SK-N-SH (cell line): ENCODE measurements at regions not wholly inside any gene's neighbourhood (a gene's known extent, or its start where the extent isn't known, plus 50 kb on each side); places are given as distances from the start of the nearest gene placed in this dataset.

Source experiments
- CTCF ChIA-PET: fragments of 300-600, 350-600 bp; formaldehyde crosslinking; extraction: SDS; loops from one replicate; lab custom pipeline; 2021; lab: Yijun Ruan, JAX
- POLR2A ChIA-PET: fragments of 350-600 bp; sonication (Branson Sonifier 250); formaldehyde crosslinking; extraction: SDS; loops from one replicate; lab custom pipeline; 2020; ENCODE audit warnings: antibody characterized with exemption, inconsistent platforms; lab: Yijun Ruan, JAX
- DNase-seq: peaks from one replicate; pipeline ENCODE4 v3.0.0; 2012
- H2AFZ ChIP-seq: fragments of 200-600 bp; sonication (generic); 2 replicates; pipeline ENCODE4 v1.8.1; 2016; ENCODE audit warnings: antibody characterized with exemption, mild to moderate bottlenecking, low read depth
- H3F3A ChIP-seq: fragments of 200-600 bp; sonication (generic); replicated peaks from 2 replicates; pipeline ENCODE3; 2016; ENCODE audit warnings: antibody characterized with exemption, mild to moderate bottlenecking; ENCODE audit not compliant: insufficient read depth
- H3K27ac ChIP-seq, 2 experiments: fragments of 200-500 bp in 1 of 2; fragments of 200-600 bp in 1 of 2; sonication (Bioruptor generic) in 1 of 2; sonication (generic), shearing (Covaris generic) in 1 of 2; 2 replicates each; pipeline versions ENCODE4 v1.5.1 to v1.6.1; 2014 to 2016; ENCODE audit warnings: low read depth in 2 of 2, inconsistent platforms in 1 of 2, low read length in 1 of 2, mild to moderate bottlenecking in 1 of 2, mixed read lengths in 1 of 2
- H3K27me3 ChIP-seq: fragments of 200-600 bp; sonication (generic), shearing (Covaris generic); 2 replicates; pipeline ENCODE4 v1.6.1; 2016; ENCODE audit warnings: mixed run types; ENCODE audit not compliant: insufficient read depth
- H3K36me3 ChIP-seq, 2 experiments: fragments of 200-500 bp in 1 of 2; fragments of 200-600 bp in 1 of 2; sonication (Bioruptor generic) in 1 of 2; sonication (generic) in 1 of 2; replicated peaks in 1 of 2; 2 replicates each; pipeline versions ENCODE3 to v1.5.1; 2014 to 2016; ENCODE audit warnings: low read length in 1 of 2, mild to moderate bottlenecking in 1 of 2; ENCODE audit not compliant: insufficient read depth in 2 of 2, control insufficient read depth in 1 of 2
- H3K4me1 ChIP-seq, 2 experiments: fragments of 200-500 bp in 1 of 2; fragments of 200-600 bp in 1 of 2; sonication (Bioruptor generic) in 1 of 2; sonication (generic), shearing (Covaris generic) in 1 of 2; 2 replicates each; pipeline versions ENCODE4 v1.5.1 to v1.6.1; 2014 to 2016; ENCODE audit warnings: low read depth in 1 of 2, low read length in 1 of 2, mixed run types in 1 of 2; ENCODE audit not compliant: insufficient read depth in 2 of 2, control insufficient read depth in 1 of 2
- H3K4me2 ChIP-seq: fragments of 200-600 bp; sonication (generic), shearing (Covaris generic); 2 replicates; pipeline ENCODE4 v1.6.1; 2017; ENCODE audit warnings: mixed run types
- H3K4me3 ChIP-seq, 2 experiments: fragments of 200-500 bp in 1 of 2; fragments of 200-600 bp in 1 of 2; sonication (Bioruptor generic) in 1 of 2; sonication (generic), shearing (Covaris generic) in 1 of 2; 2 replicates each; pipeline versions ENCODE4 v1.5.1 to v1.8.1; 2014 to 2016; ENCODE audit warnings: low read depth in 2 of 2, inconsistent platforms in 1 of 2, low read length in 1 of 2, mild to moderate bottlenecking in 1 of 2, mixed read lengths in 1 of 2, moderate library complexity in 1 of 2
- H3K79me2 ChIP-seq: fragments of 200-600 bp; sonication (generic); 2 replicates; pipeline ENCODE4 v1.8.1; 2017; ENCODE audit warnings: mild to moderate bottlenecking; ENCODE audit not compliant: insufficient read depth
- H3K9ac ChIP-seq: fragments of 200-600 bp; sonication (generic); 2 replicates; pipeline ENCODE4 v1.6.1; 2017; ENCODE audit warnings: mixed run types
- H3K9me2 ChIP-seq: fragments of 200-600 bp; sonication (generic); 2 replicates; pipeline ENCODE4 v1.6.1; 2017; ENCODE audit warnings: mixed run types
- H3K9me3 ChIP-seq: fragments of 200-600 bp; sonication (generic); 2 replicates; pipeline ENCODE4 v1.6.1; 2017; ENCODE audit warnings: mixed run types, mild to moderate bottlenecking, moderate library complexity
- H4K20me1 ChIP-seq: fragments of 200-600 bp; sonication (generic); 2 replicates; pipeline ENCODE4 v1.6.1; 2017; ENCODE audit warnings: mild to moderate bottlenecking, mixed run types; ENCODE audit not compliant: insufficient read depth
- ELF1 ChIP-seq: IDR thresholded peaks from 2 replicates; pipeline ENCODE4 v1.4.0; 2012
- EP300 ChIP-seq, 2 experiments: IDR thresholded peaks; 2 replicates each; pipeline versions ENCODE4 v1.4.0 to v1.6.1; 2012; ENCODE audit warnings: borderline replicate concordance in 1 of 2, low read depth in 1 of 2, low read length in 1 of 2
- EZH2phosphoT487 ChIP-seq: fragments of 200-600 bp; sonication (generic); IDR thresholded peaks from 2 replicates; pipeline ENCODE4 v1.6.1; 2017; ENCODE audit warnings: low read depth, mixed run types, mild to moderate bottlenecking, antibody characterized with exemption, moderate library complexity, borderline replicate concordance
- FOSL2 ChIP-seq: IDR thresholded peaks from 2 replicates; pipeline ENCODE4 v1.4.0; 2012; ENCODE audit warnings: low read depth, mild to moderate bottlenecking, moderate library complexity, borderline replicate concordance
- FOXJ3 ChIP-seq: sonication (generic); formaldehyde crosslinking; IDR thresholded peaks from 2 replicates; pipeline ENCODE4 v1.5.1; 2020; ENCODE audit warnings: mild to moderate bottlenecking, missing genetic modification reagents
- FOXM1 ChIP-seq: IDR thresholded peaks from 2 replicates; pipeline ENCODE4 v1.4.0; 2012; ENCODE audit warnings: low read depth, mild to moderate bottlenecking
- GATA2 ChIP-seq: sonication (generic); formaldehyde crosslinking; IDR thresholded peaks from 2 replicates; pipeline ENCODE4 v1.5.0; 2020; ENCODE audit warnings: mild to moderate bottlenecking, missing genetic modification reagents
- JUND ChIP-seq: IDR thresholded peaks from 2 replicates; pipeline ENCODE4 v1.4.0; 2012
- MEF2A ChIP-seq: IDR thresholded peaks from 2 replicates; pipeline ENCODE4 v1.4.0; 2012; ENCODE audit warnings: low read depth, borderline replicate concordance
- MXI1 ChIP-seq: IDR thresholded peaks from 2 replicates; pipeline ENCODE4 v1.6.1; 2012; ENCODE audit warnings: mild to moderate bottlenecking, low read depth, low read length, improper control_type of control experiment
- NFIC ChIP-seq: IDR thresholded peaks from 2 replicates; pipeline ENCODE4 v1.4.0; 2012; ENCODE audit warnings: borderline replicate concordance
- POLR2AphosphoS5 ChIP-seq: IDR thresholded peaks from 2 replicates; pipeline ENCODE4 v1.6.1; 2012; ENCODE audit warnings: low read depth, low read length
- RAD21 ChIP-seq: IDR thresholded peaks from 2 replicates; pipeline ENCODE4 v1.6.1; 2012; ENCODE audit warnings: mild to moderate bottlenecking, low read length
- RCOR1 ChIP-seq: fragments of 150-350 bp; IDR thresholded peaks from 2 replicates; pipeline ENCODE4 v1.6.1; 2017; ENCODE audit warnings: antibody characterized with exemption, low read length
- REST ChIP-seq: IDR thresholded peaks from 2 replicates; pipeline ENCODE4 v1.6.1; 2012; ENCODE audit warnings: mild to moderate bottlenecking, low read depth, low read length, moderate library complexity
- RFX5 ChIP-seq: IDR thresholded peaks from 2 replicates; pipeline ENCODE4 v1.6.1; 2012; ENCODE audit warnings: mild to moderate bottlenecking, improper control_type of control experiment, low read length
- RXRA ChIP-seq: IDR thresholded peaks from 2 replicates; pipeline ENCODE4 v1.4.0; 2012; ENCODE audit warnings: low read depth, mild to moderate bottlenecking, borderline replicate concordance
- SIN3A ChIP-seq: IDR thresholded peaks from 2 replicates; pipeline ENCODE4 v1.6.1; 2012; ENCODE audit warnings: low read depth, mild to moderate bottlenecking, low read length, moderate library complexity, borderline replicate concordance
- TAF1 ChIP-seq: IDR thresholded peaks from 2 replicates; pipeline ENCODE4 v1.6.1; 2012; ENCODE audit warnings: low read depth, mild to moderate bottlenecking, low read length, moderate library complexity, borderline replicate concordance
- TCF12 ChIP-seq: IDR thresholded peaks from 2 replicates; pipeline ENCODE4 v1.4.0; 2012
- USF1 ChIP-seq: IDR thresholded peaks from 2 replicates; pipeline ENCODE4 v1.4.0; 2012; ENCODE audit warnings: low read depth, borderline replicate concordance
- WGBS: methylation state at CpG from one replicate; pipeline ENCODE4 v1.1.6; 2017; ENCODE audit warnings: low lambda C conversion rate; 5-methylcytosine and 5-hydroxymethylcytosine counted together
- TF ChIP-seq, protein P1 (sequence below): fragments of 200-600 bp; sonication (generic); IDR thresholded peaks from 2 replicates; pipeline ENCODE4 v1.6.1; 2017; ENCODE audit warnings: antibody characterized with exemption, mild to moderate bottlenecking, moderate library complexity
- TF ChIP-seq, protein P2 (sequence below): IDR thresholded peaks from 2 replicates; pipeline ENCODE4 v1.4.0; 2012; ENCODE audit warnings: low read depth
- TF ChIP-seq, protein P3 (sequence below): fragments of 150-350 bp; IDR thresholded peaks from 2 replicates; pipeline ENCODE4 v1.6.1; 2017; ENCODE audit warnings: antibody characterized with exemption, low read length, low read depth, borderline replicate concordance
- TF ChIP-seq, protein P4 (sequence below): fragments of 150-350 bp; IDR thresholded peaks from 2 replicates; pipeline ENCODE4 v1.6.1; 2016; ENCODE audit warnings: mild to moderate bottlenecking, low read depth, low read length

DNA sequence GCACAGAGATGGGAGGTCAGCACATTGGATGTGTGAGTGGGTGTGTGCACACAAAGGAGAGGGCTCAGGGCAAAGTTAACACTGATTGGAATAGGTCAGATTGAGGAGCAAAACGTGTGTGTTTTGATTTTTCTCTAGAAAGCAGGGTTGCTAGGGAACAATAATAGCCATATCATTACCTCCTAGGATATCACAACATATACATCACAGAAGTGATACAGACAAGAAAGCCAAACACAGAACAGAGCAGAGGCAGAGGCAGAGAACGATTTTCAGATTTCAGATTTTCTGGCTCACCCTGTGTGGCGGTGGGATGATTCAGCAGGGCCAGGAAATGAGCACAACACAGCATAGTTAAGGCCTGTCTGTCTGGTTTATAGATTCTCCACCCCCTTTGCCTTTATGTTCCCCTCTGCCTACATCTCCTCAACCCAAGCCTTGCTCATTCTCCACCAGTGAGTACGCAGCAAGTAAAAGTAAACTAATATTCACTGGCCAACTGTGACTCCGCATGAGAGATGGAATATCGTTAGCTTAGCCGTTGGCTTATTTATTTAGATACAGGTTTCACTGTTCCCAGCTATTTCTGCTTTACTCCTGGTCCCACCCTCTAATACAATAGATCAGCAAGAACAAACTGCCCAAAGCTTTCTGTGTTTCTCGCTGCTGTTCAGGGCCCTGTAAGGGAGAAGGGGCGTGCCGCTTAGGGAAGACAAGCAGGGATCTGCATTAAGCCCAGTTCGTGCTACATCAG lies 182.7 kb upstream of the TSC22D1 start:
- POLR2A ChIA-PET = no interaction called here
- Histone ChIP-seq H3K27me3 (no peaks in the 10 kb centered on the region), H3K4me3 (peak overlapping the region in 1 of 2 experiments; percentile 12; a peak in 1 of 4 replicates), H3K9me2 (no peaks in the 10 kb centered on the region), H3F3A (peaks cover 30% of the 10 kb centered on the region), H3K9me3 (no peaks in the 10 kb centered on the region), H3K27ac (peak overlapping the region; percentile 58 to 95), H4K20me1 (no peaks in the 10 kb centered on the region), H3K9ac (peak overlapping the region; percentile 62), H2AFZ (peak overlapping the region; percentile 84), H3K79me2 (no peaks in the 10 kb centered on the region), H3K4me2 (peak overlapping the region; percentile 56), H3K36me3 (no peaks in the 10 kb centered on the region), H3K4me1 (peaks cover 33% of the 10 kb centered on the region in 2 experiments)
- 48% methylated on average over 11 of the region's 11 CpGs for WGBS
- CTCF ChIA-PET = no interaction called here
- DNase-seq = no peak
- TF ChIP-seq, protein P1, sequence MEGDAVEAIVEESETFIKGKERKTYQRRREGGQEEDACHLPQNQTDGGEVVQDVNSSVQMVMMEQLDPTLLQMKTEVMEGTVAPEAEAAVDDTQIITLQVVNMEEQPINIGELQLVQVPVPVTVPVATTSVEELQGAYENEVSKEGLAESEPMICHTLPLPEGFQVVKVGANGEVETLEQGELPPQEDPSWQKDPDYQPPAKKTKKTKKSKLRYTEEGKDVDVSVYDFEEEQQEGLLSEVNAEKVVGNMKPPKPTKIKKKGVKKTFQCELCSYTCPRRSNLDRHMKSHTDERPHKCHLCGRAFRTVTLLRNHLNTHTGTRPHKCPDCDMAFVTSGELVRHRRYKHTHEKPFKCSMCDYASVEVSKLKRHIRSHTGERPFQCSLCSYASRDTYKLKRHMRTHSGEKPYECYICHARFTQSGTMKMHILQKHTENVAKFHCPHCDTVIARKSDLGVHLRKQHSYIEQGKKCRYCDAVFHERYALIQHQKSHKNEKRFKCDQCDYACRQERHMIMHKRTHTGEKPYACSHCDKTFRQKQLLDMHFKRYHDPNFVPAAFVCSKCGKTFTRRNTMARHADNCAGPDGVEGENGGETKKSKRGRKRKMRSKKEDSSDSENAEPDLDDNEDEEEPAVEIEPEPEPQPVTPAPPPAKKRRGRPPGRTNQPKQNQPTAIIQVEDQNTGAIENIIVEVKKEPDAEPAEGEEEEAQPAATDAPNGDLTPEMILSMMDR = no peak
- TF ChIP-seq POLR2AphosphoS5 (peak; percentile 46; the same call in 1 of the 2 replicates), SIN3A (no peak), TCF12 (peak; percentile 50; the same call in 1 of the 2 replicates), MXI1 (no peak), GATA2 (CRISPR knock-in tag) (no peak), RFX5 (no peak), JUND (peak; percentile 66), FOXJ3 (no peak), NFIC (peak; percentile 26; the same call in 1 of the 2 replicates), REST (no peak), USF1 (no peak), EP300 (IDR thresholded peaks at IDR 0.05; ENCODE audit: borderline replicate concordance in 1 of 2, low read depth in 1 of 2, low read length in 1 of 2) (peak in 1 of 2 experiments; percentile 35; a peak in 1 of 4 replicates), RAD21 (no peak), TAF1 (no peak), MEF2A (no peak), EZH2phosphoT487 (no peak), RCOR1 (no peak), FOXM1 (no peak), RXRA (no peak; the same call in 1 of the 2 replicates), FOSL2 (peak; percentile 80), ELF1 (no peak)
- TF ChIP-seq, protein P2, sequence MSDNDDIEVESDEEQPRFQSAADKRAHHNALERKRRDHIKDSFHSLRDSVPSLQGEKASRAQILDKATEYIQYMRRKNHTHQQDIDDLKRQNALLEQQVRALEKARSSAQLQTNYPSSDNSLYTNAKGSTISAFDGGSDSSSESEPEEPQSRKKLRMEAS = 0 out of 2 replicates have a peak, but pooled peaks have one; percentile 47
- TF ChIP-seq, protein P3, sequence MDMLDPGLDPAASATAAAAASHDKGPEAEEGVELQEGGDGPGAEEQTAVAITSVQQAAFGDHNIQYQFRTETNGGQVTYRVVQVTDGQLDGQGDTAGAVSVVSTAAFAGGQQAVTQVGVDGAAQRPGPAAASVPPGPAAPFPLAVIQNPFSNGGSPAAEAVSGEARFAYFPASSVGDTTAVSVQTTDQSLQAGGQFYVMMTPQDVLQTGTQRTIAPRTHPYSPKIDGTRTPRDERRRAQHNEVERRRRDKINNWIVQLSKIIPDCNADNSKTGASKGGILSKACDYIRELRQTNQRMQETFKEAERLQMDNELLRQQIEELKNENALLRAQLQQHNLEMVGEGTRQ = no peak
- TF ChIP-seq, protein P4, sequence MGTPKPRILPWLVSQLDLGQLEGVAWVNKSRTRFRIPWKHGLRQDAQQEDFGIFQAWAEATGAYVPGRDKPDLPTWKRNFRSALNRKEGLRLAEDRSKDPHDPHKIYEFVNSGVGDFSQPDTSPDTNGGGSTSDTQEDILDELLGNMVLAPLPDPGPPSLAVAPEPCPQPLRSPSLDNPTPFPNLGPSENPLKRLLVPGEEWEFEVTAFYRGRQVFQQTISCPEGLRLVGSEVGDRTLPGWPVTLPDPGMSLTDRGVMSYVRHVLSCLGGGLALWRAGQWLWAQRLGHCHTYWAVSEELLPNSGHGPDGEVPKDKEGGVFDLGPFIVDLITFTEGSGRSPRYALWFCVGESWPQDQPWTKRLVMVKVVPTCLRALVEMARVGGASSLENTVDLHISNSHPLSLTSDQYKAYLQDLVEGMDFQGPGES = no peak
